Breast epithelium (tissue), 3 donors: ENCODE measurements at regions not wholly inside any gene's neighbourhood (a gene's known extent, or its start where the extent isn't known, plus 50 kb on each side); places are given as distances from the start of the nearest gene placed in this dataset.

Source experiments
- CTCF ChIP-seq, 3 donors: fragments of 450-650 bp; IDR thresholded peaks; one replicate each; pipeline ENCODE4 v1.5.1; 2016 to 2017; ENCODE audit warnings: antibody characterized with exemption in 3 of 3, mild to moderate bottlenecking in 3 of 3, moderate library complexity in 3 of 3
- POLR2A ChIP-seq: fragments of 450-650 bp; IDR thresholded peaks from one replicate; pipeline ENCODE4 v1.6.1; 2016; ENCODE audit warnings: antibody characterized with exemption, mild to moderate bottlenecking, moderate library complexity

DNA sequence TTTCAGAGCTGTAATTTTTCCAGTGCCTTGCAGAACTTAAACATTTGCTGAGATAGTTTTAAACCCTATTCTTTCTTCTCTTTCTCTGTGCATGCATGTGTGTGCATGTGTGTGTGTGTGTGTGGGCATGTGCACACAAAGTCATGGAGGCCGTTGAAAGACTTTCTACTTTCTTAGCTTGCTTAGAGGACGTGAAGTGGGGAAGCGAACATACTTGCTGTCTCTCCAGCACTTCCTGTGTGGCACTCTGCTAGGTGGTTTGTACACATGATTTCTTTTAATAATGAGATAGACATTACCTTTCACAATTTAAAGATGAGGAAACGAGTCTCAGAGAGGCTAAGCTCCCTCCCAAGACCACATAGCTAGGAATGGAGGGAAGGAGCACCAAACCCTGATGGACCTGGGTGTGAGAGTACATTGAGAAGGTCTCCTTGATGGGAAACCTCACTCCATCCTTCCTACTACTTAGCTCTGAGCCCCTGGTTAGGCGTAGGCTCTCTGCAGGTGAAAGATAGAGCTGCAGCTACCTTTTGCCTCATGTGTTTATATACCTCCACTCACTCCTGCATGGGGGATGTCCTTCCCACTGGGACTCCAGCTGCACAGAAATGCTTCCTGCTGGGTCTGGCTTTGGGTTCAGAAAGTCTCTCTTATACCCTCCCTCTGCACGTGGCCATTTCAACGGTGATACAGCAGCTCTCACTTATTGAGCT is 101.9 kb upstream of the USP24 start:
- no peak for TF ChIP-seq CTCF (IDR thresholded peaks at IDR 0.05)
- TF ChIP-seq POLR2A = no peak
